ENCODE measurements at regions not wholly inside any gene's neighbourhood (a gene's known extent, or its start where the extent isn't known, plus 50 kb on each side); places are given as distances from the start of the nearest gene placed in this dataset.

DNA sequence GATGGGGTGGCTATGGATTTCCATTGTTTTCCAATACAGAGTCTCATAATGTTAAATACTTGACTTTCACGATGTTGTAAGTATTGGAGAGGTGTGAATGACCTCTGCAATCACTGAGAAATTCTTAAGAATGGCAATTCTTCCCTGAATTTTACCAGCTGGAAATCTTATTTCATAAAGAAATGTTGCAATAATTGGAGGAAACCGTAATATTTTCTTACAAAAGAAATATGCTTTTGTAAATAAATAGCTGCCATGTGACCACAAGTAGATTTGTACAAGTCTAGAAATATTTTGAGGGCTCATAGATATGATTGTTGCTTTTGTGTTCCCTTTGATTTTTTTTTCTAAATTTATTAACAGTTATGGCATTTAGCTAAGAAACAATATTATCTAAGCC lies 308.7 kb upstream of the ATP2B1 start:
- no peak for TF ChIP-seq EZH2 (IDR thresholded peaks at IDR 0.05; ENCODE audit: low read length, missing control alignments)
- TF ChIP-seq, protein P1, sequence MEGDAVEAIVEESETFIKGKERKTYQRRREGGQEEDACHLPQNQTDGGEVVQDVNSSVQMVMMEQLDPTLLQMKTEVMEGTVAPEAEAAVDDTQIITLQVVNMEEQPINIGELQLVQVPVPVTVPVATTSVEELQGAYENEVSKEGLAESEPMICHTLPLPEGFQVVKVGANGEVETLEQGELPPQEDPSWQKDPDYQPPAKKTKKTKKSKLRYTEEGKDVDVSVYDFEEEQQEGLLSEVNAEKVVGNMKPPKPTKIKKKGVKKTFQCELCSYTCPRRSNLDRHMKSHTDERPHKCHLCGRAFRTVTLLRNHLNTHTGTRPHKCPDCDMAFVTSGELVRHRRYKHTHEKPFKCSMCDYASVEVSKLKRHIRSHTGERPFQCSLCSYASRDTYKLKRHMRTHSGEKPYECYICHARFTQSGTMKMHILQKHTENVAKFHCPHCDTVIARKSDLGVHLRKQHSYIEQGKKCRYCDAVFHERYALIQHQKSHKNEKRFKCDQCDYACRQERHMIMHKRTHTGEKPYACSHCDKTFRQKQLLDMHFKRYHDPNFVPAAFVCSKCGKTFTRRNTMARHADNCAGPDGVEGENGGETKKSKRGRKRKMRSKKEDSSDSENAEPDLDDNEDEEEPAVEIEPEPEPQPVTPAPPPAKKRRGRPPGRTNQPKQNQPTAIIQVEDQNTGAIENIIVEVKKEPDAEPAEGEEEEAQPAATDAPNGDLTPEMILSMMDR (conservative IDR thresholded peaks at IDR 0.05 in 1 of 2, IDR thresholded peaks at IDR 0.05 in 1 of 2; ENCODE audit: low read depth in 1 of 2, low read length in 2 of 2): no peak
